ENCODE measurements at regions not wholly inside any gene's neighbourhood (a gene's known extent, or its start where the extent isn't known, plus 50 kb on each side); places are given as distances from the start of the nearest gene placed in this dataset.

GRCh38 chr2:15796167-15796942, 144.0 kb upstream of the MYCN start:
- DNase-seq, result no peak

- no peak for DNase-seq
Measured at GRCh38 chr2:15797231-15797938, 143.0 kb upstream of the MYCN start.

- DNase-seq, result no peak
Measured at GRCh38 chr2:15797939-15798281, 142.4 kb upstream of the MYCN start.

GRCh38 chr2:15798701-15799431, 141.5 kb upstream of the MYCN start:
- DNase-seq, result no peak

- DNase-seq, result no peak
Measured at GRCh38 chr2:15799432-15799827, 140.9 kb upstream of the MYCN start.

GRCh38 chr2:15800495-15801329, 139.6 kb upstream of the MYCN start:
- no peak for DNase-seq

- DNase-seq, result no peak
Measured at GRCh38 chr2:15801439-15801838, 138.9 kb upstream of the MYCN start.

GRCh38 chr2:15801904-15802303, 138.4 kb upstream of the MYCN start:
- no peak for DNase-seq

GRCh38 chr2:15802657-15803542, 137.4 kb upstream of the MYCN start:
- DNase-seq, result no peak

- DNase-seq, result no peak
Measured at GRCh38 chr2:15803543-15804245, 136.7 kb upstream of the MYCN start.

- no peak for DNase-seq
Measured at GRCh38 chr2:15804246-15804619, 136.1 kb upstream of the MYCN start.

GRCh38 chr2:15804691-15805090, 135.7 kb upstream of the MYCN start:
- no peak for DNase-seq

GRCh38 chr2:15805206-15805605, 135.1 kb upstream of the MYCN start:
- no peak for DNase-seq

- DNase-seq, result no peak
Measured at GRCh38 chr2:15805772-15806171, 134.6 kb upstream of the MYCN start.

- no peak for DNase-seq
Measured at GRCh38 chr2:15806801-15807417, 133.4 kb upstream of the MYCN start.

- no peak for DNase-seq
Measured at GRCh38 chr2:15807418-15808203, 132.7 kb upstream of the MYCN start.

GRCh38 chr2:15808204-15808910, 132.0 kb upstream of the MYCN start:
- DNase-seq, result no peak

GRCh38 chr2:15808944-15809343, 131.4 kb upstream of the MYCN start:
- no peak for DNase-seq

GRCh38 chr2:15809404-15809803, 130.9 kb upstream of the MYCN start:
- no peak for DNase-seq

All from NCI-H187 (cell line).